NCI-H2227 (cell line): ENCODE measurements at regions not wholly inside any gene's neighbourhood (a gene's known extent, or its start where the extent isn't known, plus 50 kb on each side); places are given as distances from the start of the nearest gene placed in this dataset.

Source experiments
- DNase-seq: peaks from one replicate; lab custom pipeline; 2025; ENCODE audit not compliant: unreplicated experiment; lab: John Stamatoyannopoulos, UW

GRCh38 chr1:37309574-37309973, 164.8 kb upstream of the ZC3H12A start:
- DNase-seq: no peak

GRCh38 chr1:37310064-37310463, 164.3 kb upstream of the ZC3H12A start:
- no peak for DNase-seq

- DNase-seq: no peak
These were observed 159.0 kb upstream of the ZC3H12A start for GRCh38 chr1:37315371-37315846.

- DNase-seq: no peak
These were observed 156.4 kb upstream of the ZC3H12A start for GRCh38 chr1:37317870-37318467.

- no peak for DNase-seq
These were observed 155.9 kb upstream of the ZC3H12A start for GRCh38 chr1:37318490-37318889.

GRCh38 chr1:37319284-37319683, 155.1 kb upstream of the ZC3H12A start:
- DNase-seq: no peak

GRCh38 chr1:37323486-37324377, 150.6 kb upstream of the ZC3H12A start:
- DNase-seq: no peak

GRCh38 chr1:37325010-37325409, 149.4 kb upstream of the ZC3H12A start:
- DNase-seq: no peak

GRCh38 chr1:37325509-37326437, 148.6 kb upstream of the ZC3H12A start:
- DNase-seq: no peak

GRCh38 chr1:37332126-37332525, 142.3 kb upstream of the ZC3H12A start:
- no peak for DNase-seq

- no peak for DNase-seq
These were observed 135.7 kb upstream of the ZC3H12A start for GRCh38 chr1:37338658-37339057.

GRCh38 chr1:37342736-37343135, 131.6 kb upstream of the ZC3H12A start:
- peak; percentile 28 for DNase-seq

GRCh38 chr1:37347104-37347649, 127.2 kb upstream of the ZC3H12A start:
- no peak for DNase-seq

- DNase-seq: no peak
These were observed 120.5 kb upstream of the ZC3H12A start for GRCh38 chr1:37353871-37354270.

- no peak for DNase-seq
These were observed 119.3 kb upstream of the ZC3H12A start for GRCh38 chr1:37354876-37355650.

- DNase-seq: no peak
These were observed 115.4 kb upstream of the ZC3H12A start for GRCh38 chr1:37358992-37359391.

GRCh38 chr1:37360011-37360410, 114.4 kb upstream of the ZC3H12A start:
- DNase-seq: peak; percentile 11

GRCh38 chr1:37362594-37363385, 111.6 kb upstream of the ZC3H12A start:
- DNase-seq: peak; percentile 80

- DNase-seq: no peak
These were observed 110.8 kb upstream of the ZC3H12A start for GRCh38 chr1:37363535-37363934.
